HG02642 (cell line): ENCODE measurements at regions not wholly inside any gene's neighbourhood (a gene's known extent, or its start where the extent isn't known, plus 50 kb on each side); places are given as distances from the start of the nearest gene placed in this dataset.

Source experiments
- ATAC-seq: cut with Tn5 transposase; IDR thresholded peaks from one replicate; pipeline ENCODE4 v1.9.1; 2021; ENCODE audit warnings: mild to moderate bottlenecking; ENCODE audit not compliant: unreplicated experiment, poor library complexity

DNA sequence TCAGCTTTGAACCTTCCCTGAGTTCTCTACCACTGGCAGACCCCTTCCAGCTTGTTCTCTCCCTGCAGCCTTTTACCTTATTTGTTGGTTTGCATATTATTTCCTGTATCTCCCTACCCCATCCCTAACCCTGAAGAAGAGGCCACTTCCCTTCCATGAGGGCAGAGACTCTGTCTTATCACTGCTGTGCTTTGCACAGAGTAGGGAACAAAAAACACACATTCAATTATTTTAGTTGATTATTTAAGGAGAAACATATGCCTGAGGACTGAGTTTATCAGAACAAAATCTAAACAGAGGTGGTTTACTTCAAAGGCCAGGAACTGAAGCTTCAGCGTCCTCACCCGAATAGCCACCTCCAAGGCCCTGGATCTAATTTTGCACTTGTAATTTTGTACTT, 111.7 kb upstream of the RFLNA start:
- ATAC-seq, result no peak

DNA sequence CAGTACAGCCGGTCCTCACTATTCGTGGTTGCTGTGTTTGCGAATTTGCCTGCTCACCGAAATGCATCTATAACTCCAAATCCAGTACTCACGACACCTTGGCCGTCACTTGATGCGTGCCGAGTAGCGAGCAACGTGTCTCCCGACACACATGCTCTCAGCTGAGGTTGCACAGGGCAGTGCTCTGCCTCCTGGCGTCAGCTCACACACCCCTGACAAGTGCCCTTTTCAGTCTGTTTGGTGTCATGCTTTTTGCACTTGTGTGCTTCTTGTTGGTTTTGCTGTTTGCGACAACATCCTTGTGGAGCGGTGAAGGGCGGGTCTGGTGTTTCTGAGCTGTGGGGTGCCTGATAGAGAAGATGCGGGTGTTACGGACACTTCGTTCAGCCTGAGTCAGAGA, 110.4 kb upstream of the RFLNA start:
- no peak for ATAC-seq

DNA sequence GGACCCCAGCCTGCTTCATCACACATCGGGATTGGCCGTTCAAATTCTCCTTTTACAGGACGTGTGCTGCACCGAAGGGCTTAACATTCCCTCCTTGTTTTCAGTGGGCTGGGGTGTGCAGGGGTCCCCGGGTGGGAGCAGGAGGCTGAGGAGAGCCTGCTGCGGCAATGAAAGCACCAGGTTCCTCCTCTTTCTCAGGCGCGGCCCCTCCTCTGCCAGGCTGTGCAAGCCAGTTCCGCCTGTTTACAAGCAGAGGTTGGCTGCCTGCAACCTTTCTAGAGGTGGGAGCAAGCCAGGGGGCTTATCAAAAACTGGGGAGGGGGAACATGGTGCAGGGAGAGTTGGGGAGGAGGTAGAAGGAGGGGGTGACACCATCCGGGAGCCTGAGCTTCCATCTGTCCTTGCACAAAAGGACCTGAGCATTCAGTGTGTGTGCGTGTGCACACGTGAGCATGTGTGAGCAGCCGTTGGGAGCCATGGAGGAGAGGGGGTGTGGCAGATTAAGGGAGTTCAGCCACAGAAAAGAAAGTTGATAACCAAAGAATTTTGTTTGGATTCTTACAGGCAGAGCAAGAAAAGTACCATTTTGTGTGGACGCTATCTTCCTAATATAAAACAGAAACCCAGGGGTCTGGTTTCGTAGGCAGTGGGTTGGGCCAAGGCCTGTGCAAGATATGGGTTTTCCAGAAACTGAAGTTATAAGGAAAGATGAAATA, 108.8 kb upstream of the RFLNA start:
- no peak for ATAC-seq

DNA sequence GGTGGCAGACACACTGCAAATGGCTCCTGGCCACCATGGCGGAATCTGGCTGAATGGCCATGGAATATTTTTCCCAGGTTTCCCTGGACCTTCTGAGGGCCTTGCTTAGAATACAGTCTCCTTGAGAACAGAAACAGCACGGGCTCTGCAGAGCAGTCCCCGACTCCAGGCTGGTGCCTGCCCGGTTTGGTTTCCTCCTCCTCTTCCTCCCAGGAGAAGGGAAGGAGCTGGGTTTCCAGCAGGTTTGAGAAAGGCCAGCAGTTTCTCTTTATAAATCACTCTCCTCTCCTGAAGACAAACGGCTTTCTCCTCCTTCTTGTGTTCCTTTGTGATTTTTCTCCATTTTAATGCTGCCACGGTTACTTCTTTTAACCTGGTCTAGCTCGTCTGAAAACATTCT, 106.8 kb upstream of the RFLNA start:
- ATAC-seq, result no peak

DNA sequence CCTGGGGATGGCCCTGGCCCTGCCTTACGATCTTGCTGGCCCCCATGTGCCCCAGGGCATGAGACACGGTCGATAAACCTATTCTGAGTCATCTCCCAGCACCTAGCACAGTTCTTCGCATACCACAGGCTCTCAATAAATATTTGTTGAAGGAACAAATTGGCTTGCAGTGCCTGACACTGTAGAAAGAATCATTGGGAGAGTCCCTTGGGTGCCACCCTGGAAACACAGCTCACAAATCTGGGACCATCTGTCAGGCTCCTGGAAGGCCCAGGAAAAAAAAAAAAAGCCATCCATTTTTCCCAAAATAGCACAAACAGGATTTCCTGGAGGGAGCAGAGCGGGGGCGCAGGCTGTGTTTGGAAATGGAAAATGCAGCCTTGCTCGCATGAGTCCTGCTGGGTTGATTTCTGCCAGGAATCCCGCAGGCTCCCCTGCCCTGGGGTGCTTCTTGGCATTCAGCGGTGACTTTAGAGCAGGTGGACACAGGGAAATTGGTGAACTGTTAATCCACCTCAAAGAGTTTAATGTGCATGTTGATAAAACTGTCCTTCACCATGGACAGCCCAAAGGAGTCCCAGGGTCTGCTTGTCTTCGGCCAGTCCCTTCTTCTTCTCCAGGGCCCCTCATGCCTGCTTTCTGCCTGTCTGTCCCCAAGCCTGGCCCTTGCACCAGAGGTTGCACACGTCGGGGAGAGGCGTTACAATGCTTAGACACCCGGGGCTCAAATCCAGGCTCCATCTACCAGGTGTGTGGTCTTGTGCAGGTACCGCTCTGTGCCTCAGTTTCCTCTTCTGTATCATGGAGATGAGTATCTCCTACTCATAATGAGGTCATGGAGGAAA, 106.1 kb upstream of the RFLNA start:
- no peak for ATAC-seq

DNA sequence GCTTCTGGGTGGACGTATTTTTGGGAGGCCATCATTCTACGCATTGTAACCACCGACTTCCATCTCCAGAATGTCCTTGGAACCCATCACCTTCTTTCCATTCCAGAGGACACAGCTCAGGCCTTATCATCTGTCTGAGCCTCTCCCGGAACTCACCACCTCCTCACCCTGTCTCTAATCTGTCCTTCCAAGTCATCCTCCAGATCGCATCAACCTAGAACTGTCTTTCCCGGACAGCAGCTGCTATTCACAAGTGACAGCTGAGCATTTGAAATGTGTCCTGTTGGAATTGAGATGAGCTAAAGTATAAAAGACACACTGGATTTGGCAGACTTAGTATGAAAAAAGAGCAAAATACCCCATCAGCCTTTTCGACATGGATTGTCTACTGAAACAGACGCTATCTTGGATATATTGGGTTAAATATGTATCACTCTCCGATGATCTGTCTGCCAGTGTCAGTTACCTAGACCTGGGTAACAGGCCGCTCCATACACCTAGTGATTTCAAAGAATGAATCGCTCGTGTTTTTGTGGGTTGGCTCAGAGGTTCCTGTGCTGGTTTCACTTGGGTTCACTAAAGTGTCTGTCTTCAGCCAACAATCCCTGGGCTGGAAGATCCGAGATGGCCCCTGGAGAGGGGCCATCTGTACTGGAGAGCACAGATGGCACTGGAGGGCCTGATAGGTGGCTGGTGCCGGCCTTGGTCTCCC, 104.4 kb upstream of the RFLNA start:
- no peak for ATAC-seq

DNA sequence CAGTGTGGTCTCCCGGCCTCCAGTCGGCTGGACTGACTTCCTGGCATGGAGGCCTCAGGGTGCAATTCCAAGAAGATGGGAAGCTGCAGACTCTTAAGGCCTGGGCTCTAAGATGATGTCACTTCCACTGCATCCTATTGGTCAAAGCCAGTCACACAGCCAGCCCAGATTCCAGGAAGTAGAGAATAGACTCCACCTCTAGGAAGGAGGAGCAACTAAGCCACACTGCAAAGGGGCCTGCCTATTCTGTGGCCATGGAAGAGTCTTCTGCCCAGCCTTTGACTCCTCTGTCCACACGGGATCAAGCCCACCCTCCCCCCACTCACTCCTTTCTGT, 103.9 kb upstream of the RFLNA start:
- ATAC-seq, result no peak

DNA sequence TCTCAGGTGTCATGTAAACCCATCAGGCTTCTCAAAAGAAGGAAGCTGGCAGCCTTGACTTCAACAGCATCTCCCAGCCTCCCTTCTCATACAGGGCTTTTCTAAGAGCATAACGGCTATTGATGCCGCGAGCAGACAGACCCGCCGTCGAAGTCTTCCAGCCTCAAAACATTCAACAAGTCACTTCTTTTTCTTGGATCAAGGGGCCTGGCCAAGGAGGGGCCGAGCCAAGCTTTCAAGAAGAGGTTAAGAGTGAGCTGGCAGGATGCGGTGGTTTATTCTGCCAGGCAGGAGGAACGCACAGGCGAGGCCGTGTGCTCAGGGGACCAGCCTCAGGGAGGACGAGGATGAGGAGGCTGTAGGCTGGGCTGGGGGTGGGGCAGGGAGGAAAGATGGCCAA, 102.9 kb upstream of the RFLNA start:
- ATAC-seq, result no peak

DNA sequence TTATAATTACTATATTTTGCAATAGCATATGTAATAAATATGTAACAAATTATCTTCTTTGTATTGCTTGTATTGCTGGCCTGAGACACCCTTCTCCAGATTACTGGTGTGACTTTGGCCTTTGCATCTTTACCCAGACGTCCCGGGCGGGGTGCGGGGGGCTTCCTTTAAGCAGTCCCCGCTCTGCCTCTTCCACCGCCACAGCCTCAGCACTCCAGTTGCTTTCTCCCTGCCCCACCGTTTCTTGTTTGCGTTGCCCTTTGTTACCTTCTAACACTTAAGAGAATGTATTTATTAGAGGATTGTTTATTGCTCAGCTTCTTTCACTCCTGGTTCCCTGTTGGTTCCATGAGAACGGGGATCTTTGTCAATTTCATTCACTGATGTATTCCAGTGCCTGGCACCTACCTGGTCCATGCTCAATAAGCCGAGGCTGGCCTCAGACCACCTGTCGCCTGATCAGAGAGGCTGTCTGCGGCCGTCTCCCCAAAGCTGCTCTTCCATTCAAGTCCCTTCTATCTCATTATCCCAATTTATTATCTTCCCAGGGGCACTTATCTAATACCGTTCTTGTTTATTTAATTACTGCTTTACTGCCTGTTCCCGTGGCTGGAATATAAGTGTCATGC, 100.5 kb upstream of the RFLNA start:
- ATAC-seq, result no peak

DNA sequence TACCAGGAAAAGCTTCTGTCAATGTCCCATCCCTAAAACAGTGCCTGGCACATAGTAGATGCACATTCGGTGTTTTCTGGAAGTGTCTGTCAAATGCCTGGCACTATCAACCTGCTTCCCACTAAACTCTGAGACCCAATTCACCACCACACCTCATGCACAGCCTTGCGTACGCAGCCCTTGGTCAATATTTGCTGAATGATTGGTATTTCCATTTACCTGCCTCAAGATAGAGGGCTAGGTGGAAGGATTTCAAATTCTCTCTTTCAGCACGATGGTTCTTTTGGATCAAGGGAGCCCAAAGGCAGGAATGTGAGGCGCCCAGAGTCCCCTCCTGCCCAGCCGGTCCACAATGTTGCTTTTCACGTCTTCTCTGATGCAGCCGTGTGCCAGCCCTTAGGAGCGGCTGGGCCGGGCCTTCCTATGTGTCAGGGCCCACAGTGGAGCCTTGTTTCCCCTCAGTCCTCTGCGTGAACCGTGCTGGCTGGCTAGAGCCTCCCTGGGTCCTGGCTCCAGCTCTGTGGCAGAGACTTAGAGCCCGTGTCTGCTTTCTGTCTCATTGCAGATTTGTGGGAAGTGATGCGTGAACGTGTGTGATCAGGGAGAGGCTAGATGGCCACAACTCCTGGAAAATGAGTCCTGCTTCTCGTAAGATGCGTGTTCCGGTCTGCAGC, 99.9 kb upstream of the RFLNA start:
- no peak for ATAC-seq

DNA sequence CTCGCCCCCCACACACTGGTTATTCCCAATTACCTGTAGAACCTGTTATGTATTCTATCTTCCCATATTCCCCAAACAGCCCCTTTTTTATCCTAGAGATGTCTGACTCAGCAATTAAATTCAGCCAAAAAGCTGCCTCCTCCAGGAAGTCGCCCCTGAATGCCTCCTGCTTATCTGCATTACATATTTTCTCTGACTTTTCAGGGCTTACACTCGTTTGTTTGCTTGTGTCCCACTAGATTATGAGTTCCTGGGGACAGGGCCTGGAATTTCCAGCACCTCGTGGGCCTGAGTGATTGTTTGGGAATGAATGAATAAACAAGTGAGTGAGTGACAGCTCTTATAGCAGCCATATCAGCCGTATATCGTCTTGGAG, 99.3 kb upstream of the RFLNA start:
- ATAC-seq, result no peak

DNA sequence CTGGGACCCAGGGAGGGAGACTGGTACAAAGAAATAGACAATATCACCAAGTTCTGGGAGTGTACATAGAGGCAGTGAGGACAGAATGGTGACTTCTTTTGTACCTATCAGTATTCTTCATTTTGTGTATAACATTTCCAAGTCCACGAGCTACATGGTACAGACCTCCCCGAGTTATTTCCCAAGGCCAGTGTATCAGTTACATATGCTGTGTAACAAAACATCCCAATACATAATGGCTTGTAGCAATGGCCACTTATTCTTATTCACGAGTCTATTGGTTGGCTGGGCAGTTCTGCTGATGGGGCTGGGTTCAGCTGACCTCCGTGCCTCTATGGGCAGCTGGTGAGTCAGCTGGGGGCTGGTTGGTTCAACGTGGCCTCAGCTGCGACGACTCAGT, 98.7 kb upstream of the RFLNA start:
- no peak for ATAC-seq

DNA sequence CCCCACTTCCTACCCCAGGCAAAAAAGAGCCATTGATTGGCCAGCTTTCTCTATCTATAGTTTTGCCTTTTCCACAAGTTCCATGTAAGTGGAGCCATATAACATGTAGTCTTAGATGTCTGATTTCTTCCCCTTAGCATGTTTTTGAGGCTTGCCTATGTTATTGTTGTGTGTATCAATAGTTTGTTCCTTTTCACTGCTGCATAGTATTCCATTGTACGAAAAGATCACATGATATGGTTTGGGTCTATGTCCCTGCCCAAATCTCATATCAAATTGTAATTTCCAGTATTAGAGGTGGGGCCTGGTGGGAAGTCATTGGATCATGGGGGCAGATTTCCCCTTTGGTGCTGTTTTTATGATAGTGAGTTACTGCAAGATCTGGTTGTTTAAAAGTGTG, 93.6 kb upstream of the RFLNA start:
- ATAC-seq, result no peak

DNA sequence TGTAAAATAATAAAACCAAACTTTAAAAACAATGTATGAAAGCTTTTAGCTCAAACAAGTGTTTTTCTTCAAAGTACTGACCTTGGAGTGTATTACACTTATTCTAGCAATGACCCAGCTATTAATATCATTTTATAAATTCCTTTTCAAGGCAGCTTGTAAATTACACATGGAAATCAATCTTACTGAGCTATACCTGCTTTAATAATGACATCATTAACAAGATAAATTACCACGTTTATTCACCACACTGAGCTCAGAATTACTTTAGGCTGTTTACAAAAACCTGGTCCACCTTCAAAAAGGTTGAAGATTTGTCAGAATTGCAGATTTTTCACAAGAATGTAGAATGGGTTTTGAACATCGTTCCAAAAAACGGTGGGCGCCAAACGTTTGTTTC, 91.7 kb upstream of the RFLNA start:
- no peak for ATAC-seq

DNA sequence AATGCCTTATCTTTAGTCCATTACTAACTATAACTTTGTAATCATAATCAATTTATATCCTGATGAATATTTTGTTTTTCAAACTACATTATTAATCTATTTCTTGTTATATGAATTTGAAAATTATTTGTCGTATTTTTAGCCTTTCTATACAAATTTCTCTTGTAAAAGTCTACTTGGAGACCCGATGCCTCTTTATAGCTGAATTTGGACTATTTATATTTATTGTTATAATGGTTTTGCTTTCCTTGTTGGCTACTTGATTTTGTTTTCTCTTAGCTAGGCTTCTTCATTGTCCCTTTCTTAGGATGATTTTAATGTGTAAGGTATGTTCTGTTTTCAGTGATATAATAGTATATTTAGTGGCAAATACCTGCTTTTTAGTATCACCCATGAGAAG, 89.5 kb upstream of the RFLNA start:
- ATAC-seq, result no peak

DNA sequence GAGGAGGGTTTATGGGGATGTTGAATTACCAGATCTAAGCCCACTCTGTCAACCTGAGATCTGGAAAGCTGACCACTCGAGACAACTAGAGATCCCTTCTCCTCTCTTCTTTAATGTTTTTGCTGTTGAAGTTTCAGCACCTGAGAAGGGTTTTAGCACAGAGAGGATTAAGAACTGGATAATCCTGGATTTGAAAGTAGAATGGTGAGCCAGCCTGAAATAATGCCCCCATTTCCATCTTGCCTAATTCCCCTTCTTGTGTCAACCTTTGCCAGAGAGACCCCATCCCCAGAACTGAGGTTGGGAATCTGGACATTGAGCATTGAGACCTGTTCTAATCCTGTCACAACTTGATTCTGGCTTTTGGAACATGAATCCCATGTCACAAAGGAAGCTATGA, 87.8 kb upstream of the RFLNA start:
- no peak for ATAC-seq

DNA sequence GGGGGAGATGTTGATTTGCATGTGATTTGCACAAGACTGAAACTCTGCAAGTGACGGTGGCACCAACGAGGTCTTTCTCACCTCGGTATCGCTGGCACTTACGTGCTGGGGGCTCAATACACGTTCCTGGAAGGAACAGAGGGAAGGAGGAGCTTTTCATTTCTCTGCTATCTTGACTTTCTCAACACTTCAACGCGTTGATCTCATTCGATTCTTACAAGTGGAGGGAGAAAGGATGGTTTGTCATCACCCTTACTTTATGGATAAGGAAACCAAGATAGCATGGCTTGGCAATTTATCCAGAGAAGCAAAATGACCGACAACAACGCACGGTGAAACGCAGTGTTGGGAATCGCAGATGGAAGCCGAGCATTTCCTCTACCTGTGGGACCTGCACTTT, 87.3 kb upstream of the RFLNA start:
- no peak for ATAC-seq

DNA sequence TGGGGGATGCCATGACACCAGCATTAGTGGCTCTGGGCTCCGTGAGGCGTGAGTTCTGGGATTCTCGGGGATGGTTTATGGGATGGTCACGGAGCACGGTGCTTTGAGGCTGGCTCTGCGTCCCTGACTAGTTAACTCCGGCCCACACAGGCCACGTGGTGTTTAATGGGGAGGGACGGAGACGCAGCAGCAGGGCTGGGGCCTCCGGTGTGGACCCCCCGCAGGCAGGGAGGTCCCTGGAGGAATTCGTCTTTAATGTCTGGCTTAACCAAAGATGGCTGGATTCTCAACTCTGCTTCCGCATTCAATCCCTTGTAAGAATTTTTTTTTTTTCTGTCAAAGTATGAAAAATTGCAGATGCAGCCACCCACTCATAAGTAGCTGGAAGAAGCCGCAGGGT, 86.4 kb upstream of the RFLNA start:
- ATAC-seq, result no peak

DNA sequence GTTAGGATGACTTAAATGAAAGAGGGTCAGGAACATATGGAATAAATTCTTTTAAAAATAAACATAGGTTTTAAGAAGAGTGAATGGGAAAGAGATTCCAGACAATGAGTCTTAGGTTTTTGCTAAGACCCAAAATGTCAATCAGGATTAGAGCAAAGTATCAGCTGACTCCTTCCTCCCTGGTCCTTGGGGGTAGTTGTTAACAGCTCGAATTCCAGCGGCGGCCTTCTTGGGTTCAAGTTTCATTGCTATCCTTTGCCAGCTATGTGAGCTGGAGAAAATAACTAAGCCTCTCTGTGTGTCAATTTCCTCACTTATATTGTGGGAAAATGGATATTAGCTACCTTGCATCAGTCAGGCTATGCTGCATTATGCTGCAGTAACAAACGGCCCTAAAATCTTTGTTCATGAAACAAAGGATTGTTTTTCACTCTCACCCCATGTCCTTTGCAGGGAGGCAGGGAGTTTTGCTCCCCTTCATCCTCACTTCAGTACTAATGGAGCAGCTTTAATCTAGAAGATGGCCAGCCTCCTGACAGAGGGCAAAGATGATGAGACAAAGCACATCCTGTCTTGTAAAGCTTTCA, 83.8 kb upstream of the RFLNA start:
- ATAC-seq, result no peak

DNA sequence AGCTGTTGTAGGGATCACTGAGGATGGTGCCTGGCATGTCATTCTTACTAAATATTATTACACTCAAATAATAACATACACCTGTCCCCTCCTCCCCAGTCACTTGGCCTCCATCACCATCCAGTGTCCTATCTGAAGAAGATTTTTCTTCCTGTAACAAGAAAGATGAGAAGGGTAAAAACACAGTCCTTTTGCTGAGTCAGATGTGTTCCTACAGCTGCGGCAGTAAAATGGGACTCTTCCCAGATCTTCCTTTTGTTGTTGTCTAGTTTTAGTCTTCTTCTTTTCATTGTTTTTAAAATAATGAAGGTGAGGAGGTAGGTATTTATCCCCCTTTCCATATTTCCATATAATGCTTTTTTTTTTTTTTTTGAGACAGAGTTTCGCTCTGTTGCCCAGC, 83.1 kb upstream of the RFLNA start:
- no peak for ATAC-seq
